K562 (cell line): ENCODE measurements at regions not wholly inside any gene's neighbourhood (a gene's known extent, or its start where the extent isn't known, plus 50 kb on each side); places are given as distances from the start of the nearest gene placed in this dataset.

Source experiments
- ATAC-seq: fragments of 200-7000 bp; cut with Tn5 transposase; 3 replicates; pipeline ENCODE4 v1.9.1; 2020; ENCODE audit warnings: moderate library complexity
- BruUV-seq: library from RNA; stranded (reverse); fragments of 400-500 nt; replicated peaks from 2 replicates; lab custom pipeline; 2021; lab: Mats Ljungman, UMichigan
- CTCF ChIA-PET: fragments of 300-600 bp; formaldehyde crosslinking; extraction: SDS; loops from one replicate; lab custom pipeline; 2021; ENCODE audit warnings: low intra/inter-chr PET ratio; lab: Yijun Ruan, JAX
- POLR2A ChIA-PET: fragments of 300-600, 350-650 bp; sonication (Branson Sonifier 250); formaldehyde crosslinking; extraction: SDS; loops from one replicate; lab custom pipeline; 2021; ENCODE audit warnings: antibody characterized with exemption, inconsistent platforms; lab: Yijun Ruan, JAX
- DNase-seq, 4 experiments: peaks; one replicate each; pipeline versions ENCODE4 v3.0.0 to v3.0.0-alpha.2; 2011 to 2018; ENCODE audit warnings: low spot score in 3 of 4, mixed read lengths in 3 of 4; ENCODE audit errors: extremely low read depth in 1 of 4
- FAIRE-seq: peaks from 2 replicates; lab custom pipeline; 2011; peaks lifted over from hg19 to GRCh38; lab: Jason Lieb, UNC
- H2AFZ ChIP-seq: 2 replicates; pipeline ENCODE4 v1.6.0; 2011; ENCODE audit warnings: low read depth, low read length, control low read depth, inconsistent platforms
- H3K27ac ChIP-seq: fragments of 200-600 bp; 3 replicates; pipeline ENCODE4 v1.8.0; 2011; ENCODE audit warnings: low read depth, mild to moderate bottlenecking, control low read depth, inconsistent platforms, low read length, moderate library complexity, mixed read lengths; ENCODE audit errors: extremely low read depth
- H3K27me3 ChIP-seq, 2 experiments: fragments of 300-600 bp in 1 of 2; 2 replicates in 1 of 2; 3 replicates in 1 of 2; pipeline versions ENCODE4 v1.6.0 to v1.8.0; 2011; ENCODE audit warnings: inconsistent platforms in 2 of 2, low read length in 2 of 2, mild to moderate bottlenecking in 1 of 2, mixed read lengths in 1 of 2, moderate library complexity in 1 of 2; ENCODE audit not compliant: control insufficient read depth in 2 of 2, insufficient read depth in 2 of 2
- H3K36me3 ChIP-seq: fragments of 300-600 bp; 3 replicates; pipeline ENCODE4 v1.8.0; 2011; ENCODE audit warnings: mild to moderate bottlenecking, low read length, inconsistent platforms; ENCODE audit not compliant: control insufficient read depth, insufficient read depth
- H3K4me1 ChIP-seq, 2 experiments: fragments of 200-600 bp in 1 of 2; replicated peaks in 1 of 2; 2 replicates in 1 of 2; 3 replicates in 1 of 2; pipeline versions ENCODE4 v1.5.1 to v1.8.0; 2011; ENCODE audit warnings: inconsistent platforms in 2 of 2, low read length in 2 of 2, mild to moderate bottlenecking in 1 of 2, mixed read lengths in 1 of 2, moderate library complexity in 1 of 2; ENCODE audit not compliant: control insufficient read depth in 2 of 2, insufficient read depth in 2 of 2
- H3K4me2 ChIP-seq: 2 replicates; pipeline ENCODE4 v1.6.1; 2011; ENCODE audit warnings: low read length, control low read depth, inconsistent platforms, mixed read lengths; ENCODE audit not compliant: insufficient read depth
- H3K4me3 ChIP-seq: fragments of 200-600 bp; sonication (generic), shearing (Covaris generic); 2 replicates; pipeline ENCODE4 v1.5.1; 2016; ENCODE audit warnings: control low read depth, inconsistent platforms
- H3K79me2 ChIP-seq: fragments of 200-600 bp; 3 replicates; pipeline ENCODE4 v1.8.0; 2011; ENCODE audit warnings: low read length, inconsistent platforms; ENCODE audit not compliant: control insufficient read depth, insufficient read depth
- H3K9ac ChIP-seq, 2 experiments: 2 replicates each; pipeline versions ENCODE4 v1.6.0 to v1.6.1; 2011; ENCODE audit warnings: low read depth in 2 of 2, low read length in 2 of 2, control low read depth in 1 of 2, inconsistent platforms in 1 of 2, mild to moderate bottlenecking in 1 of 2, mixed read lengths in 1 of 2; ENCODE audit not compliant: insufficient read depth in 1 of 2
- H3K9me1 ChIP-seq: one replicate; pipeline ENCODE4 v1.6.0; 2011; ENCODE audit warnings: inconsistent platforms, mild to moderate bottlenecking, low read length, moderate library complexity; ENCODE audit not compliant: control insufficient read depth, insufficient read depth
- H3K9me3 ChIP-seq: replicated peaks from 2 replicates; pipeline ENCODE4 v1.5.1; 2011; ENCODE audit warnings: low read depth, low read length, inconsistent platforms; ENCODE audit not compliant: control insufficient read depth, insufficient read depth
- H4K20me1 ChIP-seq: replicated peaks from 2 replicates; pipeline ENCODE4 v1.6.1; 2011; ENCODE audit warnings: low read length, inconsistent platforms, mixed read lengths; ENCODE audit not compliant: control insufficient read depth, insufficient read depth
- ARNT ChIP-seq, 2 experiments: fragments of 450-650 bp; IDR thresholded peaks; 2 replicates each; pipeline ENCODE4 v1.6.1; 2016; ENCODE audit warnings: mild to moderate bottlenecking in 1 of 2
- CBFB ChIP-seq: sonication (generic); formaldehyde crosslinking; IDR thresholded peaks from 2 replicates; pipeline ENCODE4 v1.4.0; 2020; ENCODE audit warnings: mild to moderate bottlenecking, missing genetic modification reagents
- CXXC5 ChIP-seq: fragments of 250-450 bp; sonication (Bioruptor Pico); IDR thresholded peaks from 2 replicates; pipeline ENCODE4 v1.8.0; 2022; ENCODE audit warnings: inconsistent platforms, mild to moderate bottlenecking, moderate library complexity
- ETV6 ChIP-seq, 3 experiments: fragments of 150-350 bp in 1 of 3; sonication (generic) in 1 of 3; formaldehyde crosslinking in 1 of 3; IDR thresholded peaks; 2 replicates each; pipeline versions ENCODE4 v1.6.1 to v1.8.0; 2014 to 2022; ENCODE audit warnings: borderline replicate concordance in 2 of 3, low read depth in 2 of 3, antibody characterized with exemption in 1 of 3, low read length in 1 of 3, mild to moderate bottlenecking in 1 of 3, missing genetic modification reagents in 1 of 3
- KLF6 ChIP-seq: fragments of 250-450 bp; sonication (Bioruptor Pico); IDR thresholded peaks from 2 replicates; pipeline ENCODE4 v1.4.0; 2020; ENCODE audit warnings: mild to moderate bottlenecking, moderate library complexity, borderline replicate concordance
- ZBTB17 ChIP-seq: fragments of 450-650 bp; formaldehyde crosslinking; IDR thresholded peaks from 2 replicates; pipeline ENCODE4 v1.4.0; 2020; ENCODE audit warnings: mild to moderate bottlenecking
- ZFP1 ChIP-seq: fragments of 450-650 bp; formaldehyde crosslinking; IDR thresholded peaks from 2 replicates; pipeline ENCODE4 v1.4.0; 2020; ENCODE audit warnings: mild to moderate bottlenecking, mixed read lengths
- ZNF212 ChIP-seq: fragments of 450-650 bp; formaldehyde crosslinking; IDR thresholded peaks from 2 replicates; pipeline ENCODE4 v1.4.0; 2020; ENCODE audit warnings: mild to moderate bottlenecking
- ZNF316 ChIP-seq: fragments of 450-650 bp; IDR thresholded peaks from 2 replicates; pipeline ENCODE4 v1.6.1; 2016
- ZNF589 ChIP-seq: fragments of 200-800 bp; sonication (Bioruptor generic); IDR thresholded peaks from 2 replicates; pipeline ENCODE4 v1.6.1; 2016; ENCODE audit warnings: low read depth, missing genetic modification characterization, missing compliant biosample characterization
- WGBS: fragments of 100-300 bp; shearing (Covaris generic); methylation state at CpG from one replicate; pipeline ENCODE4 v1.1.6; 2016; ENCODE audit warnings: low coverage, mixed read lengths; ENCODE audit not compliant: insufficient coverage; ENCODE audit errors: missing lambda C conversion rate; 5-methylcytosine and 5-hydroxymethylcytosine counted together
- in situ Hi-C: fragments of 300-500 bp; cut with MboI; formaldehyde crosslinking; loops from 4 replicates; pipeline ENCODE4 v1.15.0; 2018; ENCODE audit warnings: inconsistent platforms, mixed read lengths
- intact Hi-C: fragments of 100-400 bp; cut with micrococcal nuclease; formaldehyde crosslinking; loops from 2 replicates; pipeline ENCODE4 v1.14.2; 2022
- TF ChIP-seq, protein P1 (sequence below): fragments of 450-650 bp; formaldehyde crosslinking; conservative IDR thresholded peaks from 2 replicates; pipeline ENCODE4 v1.4.0; 2022; ENCODE audit warnings: mild to moderate bottlenecking, missing genetic modification characterization

DNA sequence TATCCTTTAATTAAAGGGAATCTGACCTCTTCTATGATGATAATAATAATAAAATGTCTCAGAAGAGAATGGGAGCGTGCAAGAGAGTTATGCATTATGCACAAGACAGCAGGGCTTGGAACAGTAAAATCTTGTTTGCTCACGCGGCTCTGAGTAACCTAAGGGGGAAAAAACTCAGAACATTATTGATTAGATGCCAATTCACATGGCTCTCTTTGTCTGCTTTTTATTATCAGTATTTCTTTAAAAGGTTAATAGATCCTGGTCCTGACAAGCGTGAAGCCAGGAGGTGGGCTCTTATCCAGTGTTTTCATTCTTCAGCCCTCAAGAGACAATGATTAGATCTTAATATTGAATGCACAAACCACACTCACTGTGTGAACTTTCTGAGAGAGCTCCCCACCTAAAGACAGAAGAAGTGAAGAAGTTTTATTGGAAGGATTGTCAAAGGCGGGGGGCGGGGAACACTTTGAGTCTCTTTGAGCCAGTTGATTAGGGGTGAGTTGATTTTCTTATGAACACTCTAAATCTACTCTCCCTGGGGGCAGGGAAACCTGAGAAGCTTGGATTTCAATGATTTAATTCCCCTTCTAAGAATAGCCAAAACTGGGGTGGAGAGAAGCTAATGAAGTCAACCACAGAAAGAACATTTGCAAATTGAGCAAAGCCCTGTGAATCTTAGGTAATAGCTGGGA, 127.5 kb upstream of the CTAGE1 start:
- intact Hi-C loops (no loop called here), in situ Hi-C loops (no loop called here)
- peaks cover 12 to 19% of the 10 kb centered on the region in 2 experiments for H3K27me3 ChIP-seq
- FAIRE-seq = no peak
- no peaks in the 10 kb centered on the region for H3K79me2 ChIP-seq
- no peaks in the 10 kb centered on the region for H3K9me1 ChIP-seq
- POLR2A ChIA-PET = interaction anchor here (0.7 to 1.0 kb wide), 2 partner anchors 74 to 214 kb away, joined by 3 read pairs; no protein-coding TSS in a partner anchor
- H3K27ac ChIP-seq = no peak overlapping the region
- H3K9me3 ChIP-seq = no peaks in the 10 kb centered on the region
- no peak overlapping the region for H3K4me2 ChIP-seq
- H3K4me1 ChIP-seq = peaks cover 0 to 2% of the 10 kb centered on the region in 2 experiments; a peak in 1 of 5 replicates
- no peak overlapping the region for H2AFZ ChIP-seq
- CTCF ChIA-PET = no interaction called here
- no peaks in the 10 kb centered on the region for H4K20me1 ChIP-seq
- H3K9ac ChIP-seq = no peak overlapping the region
- H3K4me3 ChIP-seq = no peak overlapping the region
- WGBS = 5% methylated on average over 6 of the region's 6 CpGs
- H3K36me3 ChIP-seq = no peaks in the 10 kb centered on the region
- no peak for ATAC-seq
- DNase-seq = no peak
- TF ChIP-seq KLF6 (CRISPR knock-in tag) = no peak
- TF ChIP-seq, protein P1, sequence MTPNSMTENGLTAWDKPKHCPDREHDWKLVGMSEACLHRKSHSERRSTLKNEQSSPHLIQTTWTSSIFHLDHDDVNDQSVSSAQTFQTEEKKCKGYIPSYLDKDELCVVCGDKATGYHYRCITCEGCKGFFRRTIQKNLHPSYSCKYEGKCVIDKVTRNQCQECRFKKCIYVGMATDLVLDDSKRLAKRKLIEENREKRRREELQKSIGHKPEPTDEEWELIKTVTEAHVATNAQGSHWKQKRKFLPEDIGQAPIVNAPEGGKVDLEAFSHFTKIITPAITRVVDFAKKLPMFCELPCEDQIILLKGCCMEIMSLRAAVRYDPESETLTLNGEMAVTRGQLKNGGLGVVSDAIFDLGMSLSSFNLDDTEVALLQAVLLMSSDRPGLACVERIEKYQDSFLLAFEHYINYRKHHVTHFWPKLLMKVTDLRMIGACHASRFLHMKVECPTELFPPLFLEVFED (CRISPR knock-in tag) = no peak
- no peak for TF ChIP-seq ARNT (IDR thresholded peaks at IDR 0.05)
- TF ChIP-seq CXXC5 (CRISPR knock-in tag) = no peak
- TF ChIP-seq ZBTB17 (CRISPR knock-in tag) = no peak
- TF ChIP-seq ZNF316 = no peak
- TF ChIP-seq CBFB (CRISPR knock-in tag) = no peak
- TF ChIP-seq ETV6 (IDR thresholded peaks at IDR 0.05; ENCODE audit: borderline replicate concordance in 1 of 2, low read depth in 2 of 2, low read length in 1 of 2) = no peak
- TF ChIP-seq ETV6 (CRISPR knock-in tag; IDR thresholded peaks at IDR 0.05; ENCODE audit: borderline replicate concordance) = no peak
- no peak for TF ChIP-seq ZFP1
- no peak for TF ChIP-seq ZNF589 (CRISPR knock-in tag)
- TF ChIP-seq ZNF212 = no peak
- BruUV-seq = no TSS peak
